Skeletal muscle tissue (tissue), 3 donors: ENCODE measurements at regions not wholly inside any gene's neighbourhood (a gene's known extent, or its start where the extent isn't known, plus 50 kb on each side); places are given as distances from the start of the nearest gene placed in this dataset.
"Not testable (repeated sequence)": the region's sequence is repeated elsewhere in the genome, so short reads cannot be mapped to it uniquely, and the experiment has no call there.

Experiments
- H3K27ac ChIP-seq: one replicate; pipeline ENCODE4 v1.7.0; 2013; ENCODE audit warnings: mild to moderate bottlenecking, low read depth, low read length, inconsistent platforms
- H3K27me3 ChIP-seq, 3 donors: one replicate each; pipeline ENCODE4 v1.7.0; 2013; ENCODE audit warnings: low read length in 3 of 3; ENCODE audit not compliant: control insufficient read depth in 3 of 3, insufficient read depth in 3 of 3
- H3K36me3 ChIP-seq, 3 donors: one replicate each; pipeline ENCODE4 v1.7.0; 2013; ENCODE audit warnings: low read length in 3 of 3; ENCODE audit not compliant: control insufficient read depth in 3 of 3, insufficient read depth in 3 of 3
- H3K4me1 ChIP-seq, 3 donors: one replicate each; pipeline ENCODE4 v1.7.0; 2013; ENCODE audit warnings: low read length in 3 of 3, mild to moderate bottlenecking in 3 of 3; ENCODE audit not compliant: control insufficient read depth in 3 of 3, insufficient read depth in 3 of 3
- H3K4me3 ChIP-seq, 3 donors: one replicate each; pipeline ENCODE4 v1.7.0; 2013; ENCODE audit warnings: low read length in 3 of 3
- H3K9ac ChIP-seq, 3 donors: one replicate each; pipeline ENCODE4 v1.7.0; 2013; ENCODE audit warnings: low read length in 3 of 3, mild to moderate bottlenecking in 3 of 3, moderate library complexity in 2 of 3, low read depth in 1 of 3
- H3K9me3 ChIP-seq, 3 donors: one replicate each; pipeline ENCODE4 v1.7.0; 2013; ENCODE audit warnings: low read length in 3 of 3; ENCODE audit not compliant: control insufficient read depth in 3 of 3
- donor health status: Osteomylitis.

- not testable (repeated sequence) for H3K4me3 ChIP-seq
These were observed 1001.9 kb downstream of the STPG2 start for GRCh38 chr4:97141332-97141731.

GRCh38 chr4:97142410-97142809, 1000.9 kb downstream of the STPG2 start:
- Histone ChIP-seq H3K4me1 (no peaks in the 10 kb centered on the region), H3K36me3 (no peaks in the 10 kb centered on the region), H3K9ac (no peak overlapping the region), H3K4me3 (no peak overlapping the region), H3K9me3 (no peaks in the 10 kb centered on the region), H3K27me3 (no peaks in the 10 kb centered on the region), H3K27ac (no peak overlapping the region)

More at GRCh38 chr4:97141332-97141731, 1001.9 kb downstream of the STPG2 start:
- not testable (repeated sequence) for H3K9me3 ChIP-seq, H3K36me3 ChIP-seq, H3K4me1 ChIP-seq, H3K27ac ChIP-seq, H3K27me3 ChIP-seq, H3K9ac ChIP-seq

- H3K27ac ChIP-seq, result no peak overlapping the region
- H3K4me1 ChIP-seq, result no peaks in the 10 kb centered on the region
- no peak overlapping the region for H3K9ac ChIP-seq
- H3K9me3 ChIP-seq, result no peaks in the 10 kb centered on the region
- no peaks in the 10 kb centered on the region for H3K36me3 ChIP-seq
- no peak overlapping the region for H3K4me3 ChIP-seq
- H3K27me3 ChIP-seq, result no peaks in the 10 kb centered on the region
These were observed 1000.4 kb downstream of the STPG2 start for GRCh38 chr4:97142893-97143292.

- Histone ChIP-seq H3K27me3 (no peaks in the 10 kb centered on the region), H3K9me3 (no peaks in the 10 kb centered on the region), H3K27ac (no peak overlapping the region), H3K36me3 (no peaks in the 10 kb centered on the region), H3K4me1 (no peaks in the 10 kb centered on the region), H3K9ac (no peak overlapping the region), H3K4me3 (no peak overlapping the region)
These were observed 999.1 kb downstream of the STPG2 start for GRCh38 chr4:97144199-97144598.

GRCh38 chr4:97150966-97151365, 992.3 kb downstream of the STPG2 start:
- H3K4me1 ChIP-seq, result no peaks in the 10 kb centered on the region
- no peaks in the 10 kb centered on the region for H3K9me3 ChIP-seq
- H3K27me3 ChIP-seq, result no peaks in the 10 kb centered on the region
- H3K4me3 ChIP-seq, result no peak overlapping the region
- no peak overlapping the region for H3K27ac ChIP-seq
- no peak overlapping the region for H3K9ac ChIP-seq
- H3K36me3 ChIP-seq, result no peaks in the 10 kb centered on the region

DNA sequence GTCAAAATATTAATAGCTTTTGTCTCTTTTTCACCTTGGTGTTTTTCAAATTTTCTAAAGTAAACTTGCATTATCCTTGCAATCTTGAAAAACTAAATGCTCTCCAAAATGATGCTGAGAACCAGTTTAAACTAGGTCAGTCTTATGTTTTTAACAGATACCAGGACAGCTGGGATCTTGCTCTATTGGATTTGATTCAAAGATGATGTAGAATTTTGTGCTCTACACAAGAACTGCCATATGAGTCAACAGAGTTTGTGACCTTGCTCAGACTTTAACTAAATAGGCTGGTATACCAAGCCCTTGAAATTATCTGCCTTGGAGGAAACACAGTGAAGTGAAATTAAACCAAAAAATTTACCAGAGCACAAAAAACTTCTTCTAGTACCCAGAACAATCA, 991.1 kb downstream of the STPG2 start:
- Histone ChIP-seq H3K9ac (no peak overlapping the region), H3K4me3 (no peak overlapping the region), H3K9me3 (no peaks in the 10 kb centered on the region), H3K27ac (no peak overlapping the region), H3K4me1 (no peaks in the 10 kb centered on the region), H3K27me3 (no peaks in the 10 kb centered on the region), H3K36me3 (no peaks in the 10 kb centered on the region)

- H3K36me3 ChIP-seq, result no peaks in the 10 kb centered on the region
- no peak overlapping the region for H3K4me3 ChIP-seq
- H3K9me3 ChIP-seq, result no peaks in the 10 kb centered on the region
- no peak overlapping the region for H3K27ac ChIP-seq
- H3K4me1 ChIP-seq, result no peaks in the 10 kb centered on the region
- H3K27me3 ChIP-seq, result no peaks in the 10 kb centered on the region
- no peak overlapping the region for H3K9ac ChIP-seq
These were observed 990.2 kb downstream of the STPG2 start for GRCh38 chr4:97153042-97153441.

GRCh38 chr4:97159625-97160024, 983.7 kb downstream of the STPG2 start:
- no peaks in the 10 kb centered on the region for H3K36me3 ChIP-seq
- no peak overlapping the region for H3K27ac ChIP-seq

DNA sequence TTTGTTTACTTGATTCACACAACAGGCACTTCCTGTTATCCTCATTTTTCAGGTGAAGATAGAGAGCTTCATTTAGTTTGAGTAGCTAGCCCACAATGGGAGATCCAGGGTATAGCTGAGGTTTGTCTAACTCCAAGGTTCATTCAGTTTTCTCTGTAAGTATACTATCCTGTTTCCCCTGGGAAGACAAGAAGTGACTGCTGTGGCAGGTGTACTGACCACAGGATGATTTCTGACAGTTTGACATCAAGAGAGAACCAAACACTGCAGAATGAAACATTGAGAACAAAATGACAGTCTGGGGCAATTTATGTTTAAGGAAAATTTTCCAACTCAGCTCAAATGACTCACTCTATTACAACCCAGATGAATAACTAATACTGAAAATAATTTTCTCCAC, 958.0 kb downstream of the STPG2 start:
- no peaks in the 10 kb centered on the region for H3K4me1 ChIP-seq
- H3K27ac ChIP-seq, result no peak overlapping the region
- no peaks in the 10 kb centered on the region for H3K9me3 ChIP-seq
- no peaks in the 10 kb centered on the region for H3K27me3 ChIP-seq
- H3K9ac ChIP-seq, result no peak overlapping the region
- H3K4me3 ChIP-seq, result no peak overlapping the region
- no peaks in the 10 kb centered on the region for H3K36me3 ChIP-seq

More at GRCh38 chr4:97159625-97160024, 983.7 kb downstream of the STPG2 start:
- no peak overlapping the region for H3K9ac ChIP-seq
- no peak overlapping the region for H3K4me3 ChIP-seq
- no peaks in the 10 kb centered on the region for H3K4me1 ChIP-seq
- peaks cover 0 to 1% (median 0%) of the 10 kb centered on the region in 3 donors for H3K9me3 ChIP-seq
- H3K27me3 ChIP-seq, result no peaks in the 10 kb centered on the region

GRCh38 chr4:97197106-97197505, 946.2 kb downstream of the STPG2 start:
- no peaks in the 10 kb centered on the region for H3K4me1 ChIP-seq
- H3K9ac ChIP-seq, result no peak overlapping the region

DNA sequence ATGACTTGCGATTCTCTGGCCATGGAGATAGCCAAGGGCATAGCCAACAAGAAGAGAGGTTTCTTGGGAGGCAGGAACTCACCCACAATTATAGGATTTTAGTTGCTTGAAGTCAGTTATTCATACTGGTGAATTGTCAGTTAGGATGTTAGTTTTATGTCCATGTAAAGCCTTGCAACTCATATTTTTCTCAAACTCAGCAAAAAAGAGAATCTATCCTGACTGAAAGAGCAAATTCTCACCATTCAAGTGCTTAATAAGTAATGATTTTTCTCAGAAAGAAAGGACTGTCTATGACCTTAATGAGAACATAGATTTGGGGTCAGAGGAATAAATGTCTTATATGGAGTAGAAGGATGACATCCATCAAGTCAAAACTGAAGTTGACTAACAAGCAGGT, 934.5 kb downstream of the STPG2 start:
- Histone ChIP-seq H3K27ac (no peak overlapping the region), H3K36me3 (no peaks in the 10 kb centered on the region), H3K9ac (no peak overlapping the region), H3K9me3 (no peaks in the 10 kb centered on the region), H3K4me1 (no peaks in the 10 kb centered on the region), H3K27me3 (no peaks in the 10 kb centered on the region), H3K4me3 (no peak overlapping the region)

More at GRCh38 chr4:97197106-97197505, 946.2 kb downstream of the STPG2 start:
- H3K27ac ChIP-seq, result no peak overlapping the region
- H3K27me3 ChIP-seq, result no peaks in the 10 kb centered on the region
- no peaks in the 10 kb centered on the region for H3K9me3 ChIP-seq
- no peaks in the 10 kb centered on the region for H3K36me3 ChIP-seq
- no peak overlapping the region for H3K4me3 ChIP-seq
